Smooth muscle cell (in vitro differentiated cells): ENCODE measurements at regions not wholly inside any gene's neighbourhood (a gene's known extent, or its start where the extent isn't known, plus 50 kb on each side); places are given as distances from the start of the nearest gene placed in this dataset.

Source experiments
- DNase-seq: peaks from one replicate; lab custom pipeline; 2025; ENCODE audit not compliant: unreplicated experiment; lab: John Stamatoyannopoulos, UW
- H2AFZ ChIP-seq: fragments of 200-600 bp; sonication (generic); 2 replicates; pipeline ENCODE4 v1.6.0; 2016; ENCODE audit warnings: antibody characterized with exemption, low read depth, mild to moderate bottlenecking
- H3F3A ChIP-seq: fragments of 200-600 bp; sonication (generic); 2 replicates; pipeline ENCODE4 v1.6.0; 2017; ENCODE audit warnings: antibody characterized with exemption, low read depth
- H3K27ac ChIP-seq: fragments of 200-600 bp; sonication (generic); 2 replicates; pipeline ENCODE4 v1.5.1; 2016; ENCODE audit warnings: low read depth, mild to moderate bottlenecking
- H3K27me3 ChIP-seq: fragments of 200-600 bp; sonication (generic); 2 replicates; pipeline ENCODE4 v1.6.1; 2016; ENCODE audit warnings: low read depth, mild to moderate bottlenecking
- H3K36me3 ChIP-seq: fragments of 200-600 bp; sonication (generic); 2 replicates; pipeline ENCODE4 v1.5.1; 2016; ENCODE audit warnings: low read depth
- H3K4me1 ChIP-seq: fragments of 200-600 bp; sonication (generic); 2 replicates; pipeline ENCODE4 v1.5.1; 2016; ENCODE audit warnings: low read depth
- H3K4me2 ChIP-seq: fragments of 200-600 bp; sonication (generic); 2 replicates; pipeline ENCODE4 v1.6.0; 2016; ENCODE audit warnings: mild to moderate bottlenecking
- H3K4me3 ChIP-seq: fragments of 200-600 bp; sonication (generic); 2 replicates; pipeline ENCODE4 v1.5.1; 2016; ENCODE audit warnings: mild to moderate bottlenecking
- H3K79me2 ChIP-seq: fragments of 200-600 bp; sonication (generic); 2 replicates; pipeline ENCODE4 v1.6.0; 2016; ENCODE audit warnings: low read depth, mild to moderate bottlenecking
- H3K9ac ChIP-seq: fragments of 200-600 bp; sonication (generic); 2 replicates; pipeline ENCODE4 v1.6.0; 2016; ENCODE audit warnings: low read depth
- H3K9me3 ChIP-seq: fragments of 200-600 bp; sonication (generic); replicated peaks from 2 replicates; pipeline ENCODE4 v1.5.1; 2016; ENCODE audit warnings: low read depth
- H4K20me1 ChIP-seq: fragments of 200-600 bp; sonication (generic); 2 replicates; pipeline ENCODE4 v1.6.0; 2016; ENCODE audit warnings: low read depth
- CTCF ChIP-seq: fragments of 200-600 bp; sonication (generic); IDR thresholded peaks from 2 replicates; pipeline ENCODE4 v1.5.1; 2017; ENCODE audit warnings: borderline replicate concordance, mild to moderate bottlenecking, antibody characterized with exemption; ENCODE audit not compliant: insufficient read depth, poor library complexity, severe bottlenecking
- whole genome bisulfite sequencing: methylation state at CpG from one replicate; pipeline ENCODE4 v1.1.7; 2016; ENCODE audit warnings: low lambda C conversion rate; 5-methylcytosine and 5-hydroxymethylcytosine counted together

DNA sequence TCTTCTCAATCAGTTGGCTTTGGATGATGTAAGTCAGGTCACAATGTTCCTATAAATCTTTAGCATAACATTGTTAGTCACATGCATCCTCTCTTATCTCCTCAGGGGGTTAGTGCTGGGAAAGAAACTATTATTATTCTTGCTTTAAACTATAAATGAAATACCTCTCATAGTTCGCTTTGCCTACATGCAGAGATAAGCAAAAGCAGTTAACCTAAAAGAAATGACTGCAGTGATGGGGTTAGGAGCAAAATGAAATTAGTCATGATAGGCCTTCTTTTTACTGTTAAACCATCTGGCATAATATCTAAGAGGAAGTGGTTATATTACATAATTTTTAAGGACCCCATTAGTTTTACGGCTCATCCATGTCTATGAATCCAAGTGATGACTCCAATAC is 91.7 kb upstream of the IGSF10 start:
- Histone ChIP-seq H4K20me1 (no peaks in the 10 kb centered on the region), H3K27me3 (no peaks in the 10 kb centered on the region), H3F3A (peaks cover 7% of the 10 kb centered on the region), H3K27ac (peak overlapping the region; percentile 3), H3K4me2 (peak overlapping the region; percentile 4), H3K9ac (no peak overlapping the region), H3K9me3 (no peaks in the 10 kb centered on the region), H3K4me1 (peaks cover 6% of the 10 kb centered on the region), H3K36me3 (no peaks in the 10 kb centered on the region), H2AFZ (no peak overlapping the region), H3K79me2 (no peaks in the 10 kb centered on the region), H3K4me3 (no peak overlapping the region)
- 52% methylated on average over 2 of the region's 2 CpGs for WGBS
- no peak for TF ChIP-seq CTCF
- DNase-seq = no peak

- H4K20me1 ChIP-seq = no peaks in the 10 kb centered on the region
- H3K4me1 ChIP-seq = peaks cover 6% of the 10 kb centered on the region
- no peak overlapping the region for H3K9ac ChIP-seq
- no peaks in the 10 kb centered on the region for H3K36me3 ChIP-seq
- WGBS = 100% methylated on average over 5 of the region's 5 CpGs
- no peak overlapping the region for H3K27ac ChIP-seq
- no peak for DNase-seq
- no peaks in the 10 kb centered on the region for H3K79me2 ChIP-seq
- no peak overlapping the region for H3K4me3 ChIP-seq
- no peaks in the 10 kb centered on the region for H3F3A ChIP-seq
- no peaks in the 10 kb centered on the region for H3K9me3 ChIP-seq
- no peak for TF ChIP-seq CTCF
- no peaks in the 10 kb centered on the region for H3K27me3 ChIP-seq
- H2AFZ ChIP-seq = no peak overlapping the region
- no peak overlapping the region for H3K4me2 ChIP-seq
Measured at GRCh38 chr3:151550642-151551041, 89.8 kb upstream of the IGSF10 start.

GRCh38 chr3:151550025-151550618 is 89.3 kb upstream of the IGSF10 start:
- H2AFZ ChIP-seq = no peak overlapping the region
- H3K36me3 ChIP-seq = no peaks in the 10 kb centered on the region
- WGBS = 91% methylated on average over 4 of the region's 4 CpGs
- no peaks in the 10 kb centered on the region for H4K20me1 ChIP-seq
- peaks cover 6% of the 10 kb centered on the region for H3K4me1 ChIP-seq
- DNase-seq = no peak
- no peak overlapping the region for H3K4me2 ChIP-seq
- H3F3A ChIP-seq = no peaks in the 10 kb centered on the region
- H3K4me3 ChIP-seq = no peak overlapping the region
- H3K27me3 ChIP-seq = no peaks in the 10 kb centered on the region
- no peaks in the 10 kb centered on the region for H3K9me3 ChIP-seq
- no peak for TF ChIP-seq CTCF
- H3K9ac ChIP-seq = no peak overlapping the region
- no peaks in the 10 kb centered on the region for H3K79me2 ChIP-seq
- no peak overlapping the region for H3K27ac ChIP-seq

DNA sequence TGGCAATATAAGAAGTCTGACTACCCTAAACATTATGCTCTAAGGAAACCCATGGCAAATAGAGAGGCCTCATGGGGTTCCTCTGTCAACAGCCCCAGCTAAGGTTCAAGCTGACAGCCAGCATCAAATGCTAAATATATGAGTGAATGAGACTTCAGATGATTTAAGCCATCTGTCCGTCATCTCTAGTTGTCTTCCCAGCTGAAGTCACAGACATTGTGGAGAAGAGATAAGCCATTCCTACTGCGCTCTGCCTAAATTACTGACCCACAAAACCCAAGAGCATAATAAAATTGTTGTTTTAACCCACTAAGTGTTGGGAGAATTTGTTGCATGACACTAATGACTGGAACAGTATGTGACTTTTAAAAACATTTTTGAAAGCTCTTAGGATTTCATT is 87.3 kb upstream of the IGSF10 start:
- Histone ChIP-seq H3K27me3 (no peaks in the 10 kb centered on the region), H3K4me2 (no peak overlapping the region), H3K79me2 (no peaks in the 10 kb centered on the region), H2AFZ (no peak overlapping the region), H3K4me3 (no peak overlapping the region), H3F3A (no peaks in the 10 kb centered on the region), H3K9ac (no peak overlapping the region), H3K27ac (no peak overlapping the region), H3K4me1 (peaks cover 6% of the 10 kb centered on the region), H3K9me3 (no peaks in the 10 kb centered on the region), H4K20me1 (no peaks in the 10 kb centered on the region), H3K36me3 (no peaks in the 10 kb centered on the region)
- 71% methylated on average over 2 of the region's 2 CpGs for WGBS
- no peak for TF ChIP-seq CTCF
- no peak for DNase-seq
